EL (cell line): ENCODE measurements at regions not wholly inside any gene's neighbourhood (a gene's known extent, or its start where the extent isn't known, plus 50 kb on each side); places are given as distances from the start of the nearest gene placed in this dataset.

ENCODE experiments used
- DNase-seq: peaks from one replicate; pipeline ENCODE4 v3.0.0-alpha.2; 2016

DNA sequence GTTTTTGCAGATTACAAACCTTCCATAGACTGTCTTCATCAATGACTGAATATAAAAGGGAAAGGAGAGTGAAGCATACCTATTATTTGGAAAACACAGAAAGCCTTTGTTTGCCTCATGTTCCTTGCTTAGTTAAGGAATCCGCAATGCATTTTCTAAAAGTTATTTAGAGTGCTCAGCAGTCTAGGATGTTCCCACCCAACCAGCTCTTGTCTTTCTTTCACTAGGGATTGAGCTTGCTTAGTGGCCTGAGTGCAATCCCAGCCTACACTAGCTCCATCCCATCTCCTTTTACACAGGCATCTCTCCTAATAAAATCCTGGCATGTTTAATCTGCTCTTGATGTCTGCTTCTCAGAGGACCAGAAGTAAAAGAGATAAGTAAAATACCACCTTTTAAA, 850.5 kb upstream of the GJE1 start:
- DNase-seq, result no peak

DNA sequence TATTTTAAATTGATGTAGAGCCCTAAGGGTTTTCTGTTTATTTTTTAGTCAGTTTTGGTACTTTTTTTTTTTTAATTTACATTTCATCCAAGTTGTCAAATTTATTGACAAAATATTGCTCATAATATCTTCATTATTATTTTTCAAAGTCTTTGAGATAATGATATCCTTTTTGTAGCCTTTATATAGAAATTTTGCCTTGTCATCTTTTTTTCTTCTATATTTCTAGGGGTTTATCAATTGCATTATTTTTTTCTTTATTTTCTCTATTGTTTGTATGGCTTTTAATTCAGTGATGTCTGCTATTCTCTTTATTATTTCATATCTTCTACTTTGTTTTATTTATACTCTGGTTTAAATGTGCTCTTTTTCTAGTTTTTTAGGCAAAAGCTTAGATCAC, 863.0 kb upstream of the GJE1 start:
- DNase-seq, result no peak

DNA sequence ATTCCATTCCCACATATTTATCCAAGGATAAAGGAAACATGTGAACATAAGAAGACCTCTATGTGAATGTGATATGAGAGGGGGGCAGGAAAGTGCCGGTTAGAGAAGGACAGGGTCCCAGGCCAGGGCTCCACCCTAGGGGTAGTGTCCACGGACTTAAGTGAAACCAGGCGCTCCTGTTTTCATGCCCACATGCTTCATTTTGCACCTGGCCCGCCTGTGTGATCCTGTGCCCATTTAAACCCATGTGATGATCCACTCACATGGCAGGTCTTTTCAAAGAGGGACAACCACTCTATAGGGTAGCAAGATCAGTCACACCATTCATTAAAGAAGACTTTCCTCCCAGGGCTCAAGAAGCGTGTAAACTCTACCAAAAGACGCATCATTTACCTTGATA, 865.3 kb upstream of the GJE1 start:
- no peak for DNase-seq

DNA sequence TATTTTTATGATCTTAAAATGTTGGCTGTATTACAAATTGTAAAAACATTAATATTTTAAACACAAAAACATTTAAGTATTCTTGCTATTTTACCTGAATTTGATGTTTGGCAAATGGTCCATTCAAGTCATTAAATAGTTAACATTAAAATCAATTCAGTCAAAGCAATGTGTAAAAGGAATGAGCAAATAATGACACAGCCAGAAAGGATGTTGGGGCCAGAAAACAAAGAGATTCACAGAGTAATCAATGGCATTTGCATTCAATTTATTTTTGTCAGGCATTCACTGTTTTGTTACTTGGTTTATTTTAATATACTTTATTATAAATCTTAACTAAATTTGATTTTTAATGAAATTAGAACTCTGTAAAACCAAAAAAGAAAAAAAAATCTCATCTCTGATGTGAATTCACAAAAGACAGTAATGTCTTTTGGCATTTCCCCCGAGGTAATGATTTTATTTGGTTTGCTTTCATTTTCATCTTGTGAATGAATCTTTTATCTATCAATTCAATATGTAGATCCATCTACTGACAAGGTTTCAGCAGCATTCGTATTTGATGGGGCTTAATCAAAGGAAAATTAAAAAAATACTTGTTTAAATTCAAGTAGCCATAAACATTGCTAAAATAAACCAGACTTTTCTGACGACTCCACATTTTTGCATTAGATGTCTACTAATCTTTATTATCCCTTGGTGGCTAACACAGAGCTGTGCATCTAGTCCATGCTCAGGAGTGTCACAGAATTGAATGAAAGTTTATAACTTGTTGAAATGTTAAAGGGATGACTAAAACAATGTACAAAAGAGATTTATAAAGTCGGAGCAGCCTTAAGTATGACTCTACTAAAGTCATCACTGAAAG, 866.7 kb upstream of the GJE1 start:
- DNase-seq, result peak; percentile 32

GRCh38 chr6:141264101-141264500, 868.6 kb upstream of the GJE1 start:
- no peak for DNase-seq

DNA sequence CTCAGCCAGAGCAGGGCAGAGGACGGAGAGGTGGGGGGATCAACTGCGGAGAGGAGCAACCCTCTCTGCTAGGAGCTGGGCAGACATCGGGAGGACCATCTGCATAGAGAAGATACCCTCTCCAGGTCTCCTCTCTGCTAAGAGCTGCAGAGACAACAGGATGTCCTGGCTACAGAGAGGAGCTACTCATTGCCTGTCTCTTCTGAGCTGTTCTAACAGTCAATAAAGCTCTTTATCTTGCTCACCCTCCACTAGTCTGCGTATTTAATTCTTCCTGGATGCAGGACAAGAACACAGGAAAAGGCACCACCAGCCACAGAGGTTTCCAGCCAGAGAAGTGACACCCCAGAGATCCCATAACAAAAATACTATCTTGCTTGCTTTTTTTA, 871.1 kb upstream of the GJE1 start:
- DNase-seq, result no peak

GRCh38 chr6:141261016-141261671, 871.6 kb upstream of the GJE1 start:
- DNase-seq, result no peak

- DNase-seq, result no peak
These were observed 872.1 kb upstream of the GJE1 start for GRCh38 chr6:141260627-141261015.

DNA sequence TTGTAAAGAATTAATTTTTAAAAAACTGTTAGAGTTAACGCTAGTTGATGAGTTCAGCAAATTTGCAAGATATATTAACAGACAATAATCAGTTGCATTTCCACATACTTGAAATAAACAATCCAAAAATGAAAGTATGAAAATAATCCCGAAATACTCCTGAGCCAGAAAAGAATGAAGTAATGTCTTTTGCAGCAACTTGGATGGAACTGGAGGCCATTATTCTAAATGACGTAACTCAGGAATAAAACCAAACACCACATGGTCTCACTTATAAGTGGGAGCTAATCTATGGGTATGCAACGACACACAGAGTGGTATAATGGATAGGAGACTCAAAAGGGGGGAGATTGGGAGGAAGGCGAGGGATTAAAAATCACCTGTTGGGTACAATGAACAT, 872.9 kb upstream of the GJE1 start:
- no peak for DNase-seq

- DNase-seq, result no peak
These were observed 873.6 kb upstream of the GJE1 start for GRCh38 chr6:141259091-141259490.

DNA sequence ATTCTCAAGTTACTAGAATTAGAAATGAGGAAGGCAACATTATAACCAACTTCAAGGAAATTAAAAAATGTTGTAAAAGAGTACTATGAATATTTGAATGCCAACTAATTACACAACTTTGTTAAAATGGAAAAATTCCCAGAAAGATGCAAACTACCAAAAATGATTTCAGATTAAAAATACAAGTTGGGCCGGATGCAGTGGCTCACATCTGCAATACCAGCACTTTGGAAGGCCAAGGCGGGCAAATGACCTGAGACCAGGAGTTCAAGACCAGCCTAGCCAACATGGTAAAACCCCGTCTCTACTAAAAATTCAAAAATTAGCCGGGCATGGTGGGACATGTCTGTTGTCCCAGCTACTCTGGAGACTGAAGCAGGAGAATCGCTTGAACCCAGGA, 874.2 kb upstream of the GJE1 start:
- DNase-seq, result no peak

GRCh38 chr6:141254336-141254735, 878.4 kb upstream of the GJE1 start:
- no peak for DNase-seq

DNA sequence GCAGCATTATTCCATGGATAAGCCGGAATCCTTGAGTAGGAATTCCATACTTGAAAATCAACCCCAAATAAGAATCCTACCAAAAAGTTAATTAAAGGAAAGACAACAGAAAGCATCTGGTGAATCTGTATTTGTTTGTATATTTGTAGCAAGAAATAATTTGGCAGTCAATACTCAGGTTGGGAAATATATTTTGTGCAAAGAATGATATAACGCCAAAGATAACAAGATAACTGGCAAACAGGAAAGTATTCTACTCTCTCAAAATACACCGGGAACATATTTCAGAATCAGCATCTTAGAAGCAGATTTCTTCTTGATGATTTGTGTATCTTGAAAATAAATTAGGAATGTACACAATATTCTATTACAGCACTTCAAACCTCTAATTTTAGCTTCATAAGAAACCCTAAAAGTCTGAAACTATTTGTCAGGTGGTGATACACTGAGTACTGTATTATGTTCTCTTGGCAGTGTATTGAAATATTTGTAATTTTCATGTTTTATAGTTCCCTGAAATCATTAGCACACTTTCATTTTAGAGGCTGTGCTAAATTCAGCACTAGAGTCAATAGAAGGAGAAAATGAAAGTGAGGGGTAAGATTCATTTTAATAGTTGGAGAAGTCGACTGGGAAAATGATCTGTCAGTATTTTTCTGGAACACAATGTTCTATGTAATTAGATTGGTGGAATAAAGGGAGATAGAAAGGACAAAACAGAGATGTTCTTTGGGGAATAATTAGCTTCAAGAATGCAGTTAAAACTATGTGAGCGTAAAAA, 879.7 kb upstream of the GJE1 start:
- DNase-seq, result no peak

DNA sequence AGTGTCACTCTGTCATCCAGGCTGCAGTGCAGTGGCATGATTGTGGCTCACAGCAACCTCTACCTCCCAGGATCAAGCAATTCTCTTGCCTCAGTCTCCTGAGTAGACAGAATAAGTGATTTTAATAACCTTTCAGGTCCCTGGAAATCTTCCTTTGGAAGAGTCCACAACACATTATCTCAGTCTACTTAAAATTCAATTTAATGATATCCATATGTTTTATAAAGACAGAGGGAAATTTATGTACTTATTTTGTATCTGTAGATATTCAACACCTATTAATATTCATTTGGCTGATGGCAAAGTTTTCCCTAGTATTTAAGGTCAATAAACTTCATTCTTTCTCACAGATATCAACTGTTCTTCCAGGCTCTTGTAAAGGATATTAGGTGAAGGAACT, 881.4 kb upstream of the GJE1 start:
- DNase-seq, result no peak

DNA sequence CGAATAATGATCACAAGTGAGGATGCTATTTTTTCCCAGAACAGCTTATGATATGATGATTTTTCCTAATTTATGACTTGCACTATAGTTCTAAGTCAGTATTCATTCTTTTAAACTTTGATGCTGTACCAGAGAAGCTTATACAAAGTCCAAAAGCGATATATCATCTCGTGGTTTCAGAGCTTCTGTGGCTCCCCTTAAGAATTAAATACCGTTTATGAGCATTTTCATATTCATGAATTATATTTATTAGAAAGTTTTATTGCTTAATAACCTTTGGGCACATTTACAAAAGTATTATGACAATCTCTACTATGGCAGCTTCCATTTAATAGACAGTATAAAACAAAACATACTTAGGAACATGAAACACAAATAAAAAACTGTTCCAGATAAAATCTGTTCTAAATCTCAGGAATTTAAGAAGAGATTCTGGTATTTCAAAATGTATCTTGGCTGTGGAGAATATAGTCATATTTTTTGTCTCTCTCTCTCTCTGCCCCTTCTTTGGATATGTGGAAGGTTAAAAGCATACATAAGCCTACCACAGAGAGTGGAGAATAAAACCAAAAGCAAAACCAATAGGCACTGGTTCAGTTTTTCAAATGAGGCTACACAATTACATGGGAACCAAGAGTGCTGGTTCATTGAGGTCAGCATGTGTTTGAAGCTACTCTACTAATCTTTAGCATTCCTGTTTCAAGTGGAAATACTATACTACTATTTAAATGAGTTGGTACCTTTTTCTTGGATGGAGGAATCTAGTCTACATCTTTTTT, 884.5 kb upstream of the GJE1 start:
- no peak for DNase-seq

GRCh38 chr6:141244366-141244765, 888.4 kb upstream of the GJE1 start:
- no peak for DNase-seq

GRCh38 chr6:141242957-141243356, 889.8 kb upstream of the GJE1 start:
- no peak for DNase-seq

GRCh38 chr6:141229296-141229695, 903.4 kb upstream of the GJE1 start:
- no peak for DNase-seq

DNA sequence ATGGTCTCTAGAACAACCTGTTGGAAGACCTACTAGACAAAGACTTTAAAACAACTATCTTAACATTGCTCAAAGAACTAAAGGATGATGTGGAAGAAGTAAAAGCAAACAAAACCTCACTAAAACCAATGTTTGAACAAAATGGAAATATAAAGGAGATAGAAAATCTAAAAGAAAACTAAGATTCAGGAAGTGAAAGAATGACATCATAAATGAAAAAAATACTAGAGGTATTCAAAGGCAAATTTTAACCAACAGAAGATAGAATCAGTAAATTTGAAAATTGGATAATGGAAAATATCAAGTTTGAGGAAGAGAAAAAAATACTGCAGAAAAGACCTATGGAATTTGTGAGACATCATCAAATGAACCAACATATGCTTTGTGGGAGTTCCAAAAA, 914.1 kb upstream of the GJE1 start:
- DNase-seq, result no peak

- no peak for DNase-seq
These were observed 916.0 kb upstream of the GJE1 start for GRCh38 chr6:141216726-141217125.

DNA sequence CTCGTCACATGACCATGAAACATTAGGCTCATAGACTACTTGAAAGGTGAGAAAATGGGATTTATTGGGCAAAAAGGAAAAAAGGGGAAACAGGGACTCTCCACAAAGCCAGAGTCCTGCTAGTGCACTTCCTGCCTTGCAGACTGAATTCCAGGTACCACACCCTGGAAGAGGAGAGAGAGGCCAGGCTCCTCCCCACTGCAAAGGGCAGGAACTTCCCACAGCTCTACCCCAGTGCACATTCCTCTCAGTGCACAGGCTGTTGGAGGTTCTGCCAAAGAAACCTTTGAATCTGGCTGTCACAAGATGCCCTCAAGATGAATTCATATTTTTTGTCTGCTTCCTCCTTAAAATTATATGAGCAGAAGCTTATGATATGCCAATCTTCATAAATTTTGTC, 920.4 kb upstream of the GJE1 start:
- DNase-seq, result peak; percentile 2

- DNase-seq, result no peak
These were observed 920.9 kb upstream of the GJE1 start for GRCh38 chr6:141211845-141212244.

DNA sequence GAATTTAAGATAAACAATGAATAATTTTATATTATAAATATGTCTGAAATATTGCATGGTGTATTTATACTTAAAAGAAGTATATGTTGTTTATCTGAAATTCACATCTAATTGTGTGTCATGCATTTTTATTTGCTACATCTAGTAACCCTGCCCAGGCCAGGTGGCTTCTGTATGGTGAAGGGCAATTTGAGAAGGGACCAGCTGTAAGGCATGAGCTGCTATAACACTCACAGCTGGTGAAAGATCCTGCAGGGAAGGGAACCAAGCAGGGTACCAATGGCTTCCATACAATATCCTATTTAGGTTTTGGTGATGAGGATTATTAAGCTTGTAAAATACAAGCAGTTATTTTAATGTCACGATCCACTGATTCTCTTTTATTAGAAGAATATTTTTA, 921.8 kb upstream of the GJE1 start:
- DNase-seq, result no peak
